ENCODE measurements at regions not wholly inside any gene's neighbourhood (a gene's known extent, or its start where the extent isn't known, plus 50 kb on each side); places are given as distances from the start of the nearest gene placed in this dataset.
A peak's percentile ranks its signal among the peaks of the same experiment; 100 is the strongest.

- Histone ChIP-seq H2AFZ (replicated peaks; ENCODE audit: low read length, poor library complexity) (no peak overlapping the region), H3K79me1 (ENCODE audit: low read depth in 1 of 2, low read length in 2 of 2) (no peaks in the 10 kb centered on the region), H3K9me1 (ENCODE audit: insufficient read depth, low read length) (peaks cover 11% of the 10 kb centered on the region), H3K4me2 (ENCODE audit: low read depth, low read length) (no peak overlapping the region), H3K27me3 (ENCODE audit: control insufficient read depth, insufficient read depth, low read length) (peaks cover 3% of the 10 kb centered on the region; the same call in 1 of the 2 replicates), H3K9me3 (ENCODE audit: control insufficient read depth, insufficient read depth, low read length) (no peaks in the 10 kb centered on the region), H4K20me1 (ENCODE audit: insufficient read depth, low read length) (no peaks in the 10 kb centered on the region), H2AK9ac (replicated peaks; ENCODE audit: low read depth, low read length, poor library complexity) (no peak overlapping the region), H3K36me3 (ENCODE audit: control insufficient read depth, insufficient read depth, low read length) (no peaks in the 10 kb centered on the region), H4K8ac (ENCODE audit: low read depth in 2 of 2, low read length in 2 of 2) (no peak overlapping the region; a peak in 1 of 4 replicates), H4K5ac (ENCODE audit: low read depth, low read length) (no peak overlapping the region), H2BK15ac (ENCODE audit: low read depth, low read length) (no peak overlapping the region), H3K9ac (ENCODE audit: low read depth, low read length) (no peak overlapping the region), H3K4ac (ENCODE audit: low read depth, low read length) (peak overlapping the region; percentile 10), H2BK20ac (ENCODE audit: low read depth, low read length) (no peak overlapping the region), H2BK5ac (ENCODE audit: low read depth, low read length, poor library complexity, severe bottlenecking) (no peak overlapping the region), H2BK120ac (ENCODE audit: low read depth, low read length) (no peak overlapping the region), H3K4me3 (ENCODE audit: insufficient read depth, low read depth, low read length) (no peak overlapping the region), H3K14ac (replicated peaks; ENCODE audit: low read depth, low read length) (0 out of 2 replicates have a peak overlapping the region, but pooled peaks have one; percentile 14), H3K4me1 (ENCODE audit: control insufficient read depth, insufficient read depth, low read length) (peaks cover 2% of the 10 kb centered on the region; the same call in 1 of the 2 replicates), H4K91ac (ENCODE audit: insufficient read depth, low read depth, low read length) (no peak overlapping the region), H2AK5ac (ENCODE audit: low read depth, low read length) (peak overlapping the region; percentile 69; the same call in 1 of the 2 replicates), H3K18ac (ENCODE audit: low read depth, low read length) (no peak overlapping the region), H3K27ac (ENCODE audit: insufficient read depth, low read length) (no peak overlapping the region), H3K23ac (ENCODE audit: low read depth, low read length) (no peak overlapping the region), H3K56ac (ENCODE audit: extremely low read depth, insufficient read depth, low read length) (no peak overlapping the region)
- ATAC-seq (ENCODE audit: low read depth), result peak; percentile 11; the same call in 1 of the 2 replicates
- BruUV-seq (replicated peaks), result no TSS peak
- ChIA-PET POLR2A (ENCODE audit: unreplicated experiment) (no interaction called here), CTCF (no interaction called here)
- TF ChIP-seq RCOR1 (IDR thresholded peaks at IDR 0.05; ENCODE audit: insufficient replicate concordance, low read length) (no peak), MXI1 (IDR thresholded peaks at IDR 0.05; ENCODE audit: borderline replicate concordance, low read depth, low read length) (no peak), MAFK (IDR thresholded peaks at IDR 0.05; ENCODE audit: low read depth, low read length) (no peak), RAD21 (IDR thresholded peaks at IDR 0.05; ENCODE audit: low read length) (no peak), CTCF (conservative IDR thresholded peaks at IDR 0.05; ENCODE audit: low read depth, low read length) (no peak), FOS (IDR thresholded peaks at IDR 0.05; ENCODE audit: low read depth, low read length) (no peak), NFE2L2 (IDR thresholded peaks at IDR 0.05; ENCODE audit: low read depth, low read length) (no peak), USF2 (IDR thresholded peaks at IDR 0.05; ENCODE audit: low read depth, low read length) (no peak)
- no CpG with 5 or more reads among the region's 4 CpGs for WGBS, 2 experiments (ENCODE audit: extremely low coverage in 2 of 2, insufficient read length in 1 of 2)
- dilution Hi-C loops (cut with HindIII; ENCODE audit: low sequenced_read_pairs, unreplicated experiment) (no loop called here), in situ Hi-C loops (cut with MboI; ENCODE audit: low sequenced_read_pairs) (no loop called here), intact Hi-C loops (cut with micrococcal nuclease) (no loop called here)
- no peak for DNase-seq
These were observed 131.6 kb downstream of the ETS2 start for GRCh38 chr21:38937286-38937790.
